IMR-90 (cell line): ENCODE measurements at regions not wholly inside any gene's neighbourhood (a gene's known extent, or its start where the extent isn't known, plus 50 kb on each side); places are given as distances from the start of the nearest gene placed in this dataset.
"Not testable (repeated sequence)": the region's sequence is repeated elsewhere in the genome, so short reads cannot be mapped to it uniquely, and the experiment has no call there.

ENCODE experiments used
- ATAC-seq: fragments of 200-7000 bp; cut with Tn5 transposase; 2 replicates; pipeline ENCODE4 v1.9.1; 2020; ENCODE audit warnings: low read depth, mild to moderate bottlenecking, moderate library complexity
- BruUV-seq: library from RNA; stranded (reverse); fragments of 400-500 nt; replicated peaks from 2 replicates; lab custom pipeline; 2021; lab: Mats Ljungman, UMichigan
- CTCF ChIA-PET: fragments of 300-600 bp; formaldehyde crosslinking; extraction: SDS; loops from one replicate; lab custom pipeline; 2021; ENCODE audit warnings: antibody characterized with exemption; lab: Yijun Ruan, JAX
- POLR2A ChIA-PET: fragments of 300-600 bp; sonication (Branson Sonifier 250); formaldehyde crosslinking; loops from one replicate; lab custom pipeline; 2022; ENCODE audit warnings: antibody characterized with exemption; ENCODE audit not compliant: unreplicated experiment; lab: Charles Lee
- DNase-seq: peaks from one replicate; pipeline ENCODE4 v3.0.0; 2013
- H2AFZ ChIP-seq: replicated peaks from 2 replicates; pipeline ENCODE3; 2013; ENCODE audit warnings: low read length, mild to moderate bottlenecking; ENCODE audit not compliant: poor library complexity
- H2AK5ac ChIP-seq: 2 replicates; pipeline ENCODE4 v1.6.1; 2013; ENCODE audit warnings: low read depth, low read length, inconsistent platforms
- H2AK9ac ChIP-seq: replicated peaks from 2 replicates; pipeline ENCODE3; 2013; ENCODE audit warnings: mild to moderate bottlenecking, low read depth, low read length, moderate library complexity; ENCODE audit not compliant: poor library complexity
- H2BK120ac ChIP-seq: 2 replicates; pipeline ENCODE4 v1.6.1; 2013; ENCODE audit warnings: low read depth, low read length, inconsistent platforms
- H2BK15ac ChIP-seq: 3 replicates; pipeline ENCODE4 v1.6.1; 2013; ENCODE audit warnings: low read depth, low read length, inconsistent platforms
- H2BK20ac ChIP-seq: 2 replicates; pipeline ENCODE4 v1.6.1; 2013; ENCODE audit warnings: low read depth, mild to moderate bottlenecking, inconsistent platforms, low read length, moderate library complexity
- H2BK5ac ChIP-seq: 2 replicates; pipeline ENCODE4 v1.6.1; 2013; ENCODE audit warnings: mild to moderate bottlenecking, low read depth, low read length, inconsistent platforms; ENCODE audit not compliant: poor library complexity, severe bottlenecking
- H3K14ac ChIP-seq: replicated peaks from 2 replicates; pipeline ENCODE4 v1.6.1; 2013; ENCODE audit warnings: low read depth, low read length, inconsistent platforms
- H3K18ac ChIP-seq: 2 replicates; pipeline ENCODE4 v1.6.1; 2013; ENCODE audit warnings: low read depth, low read length, control low read depth
- H3K23ac ChIP-seq: 2 replicates; pipeline ENCODE4 v1.6.1; 2013; ENCODE audit warnings: low read depth, low read length, inconsistent platforms
- H3K27ac ChIP-seq: 2 replicates; pipeline ENCODE4 v1.5.1; 2013; ENCODE audit warnings: mild to moderate bottlenecking, control low read depth, low read length; ENCODE audit not compliant: insufficient read depth
- H3K27me3 ChIP-seq: 2 replicates; pipeline ENCODE4 v1.6.1; 2013; ENCODE audit warnings: low read length; ENCODE audit not compliant: control insufficient read depth, insufficient read depth
- H3K36me3 ChIP-seq: 2 replicates; pipeline ENCODE4 v1.6.1; 2013; ENCODE audit warnings: low read length, mixed read lengths; ENCODE audit not compliant: control insufficient read depth, insufficient read depth
- H3K4ac ChIP-seq: 2 replicates; pipeline ENCODE4 v1.6.1; 2013; ENCODE audit warnings: low read depth, low read length, inconsistent platforms
- H3K4me1 ChIP-seq: 2 replicates; pipeline ENCODE4 v1.6.1; 2013; ENCODE audit warnings: low read length, mixed read lengths; ENCODE audit not compliant: control insufficient read depth, insufficient read depth
- H3K4me2 ChIP-seq: 2 replicates; pipeline ENCODE4 v1.6.1; 2013; ENCODE audit warnings: low read depth, mild to moderate bottlenecking, control low read depth, low read length, moderate library complexity
- H3K4me3 ChIP-seq: 2 replicates; pipeline ENCODE4 v1.5.1; 2013; ENCODE audit warnings: low read depth, mild to moderate bottlenecking, control low read depth, low read length, moderate library complexity; ENCODE audit not compliant: insufficient read depth
- H3K56ac ChIP-seq: 2 replicates; pipeline ENCODE4 v1.6.1; 2013; ENCODE audit warnings: low read length, inconsistent platforms; ENCODE audit not compliant: insufficient read depth; ENCODE audit errors: extremely low read depth
- H3K79me1 ChIP-seq, 2 experiments: 2 replicates each; pipeline ENCODE4 v1.6.1; 2013; ENCODE audit warnings: low read length in 2 of 2, inconsistent platforms in 1 of 2, low read depth in 1 of 2
- H3K9ac ChIP-seq: 2 replicates; pipeline ENCODE4 v1.6.1; 2013; ENCODE audit warnings: low read depth, low read length, control low read depth
- H3K9me1 ChIP-seq: 2 replicates; pipeline ENCODE4 v1.6.1; 2013; ENCODE audit warnings: low read length, inconsistent platforms; ENCODE audit not compliant: insufficient read depth
- H3K9me3 ChIP-seq: 2 replicates; pipeline ENCODE4 v1.6.1; 2013; ENCODE audit warnings: low read length; ENCODE audit not compliant: control insufficient read depth, insufficient read depth
- H4K20me1 ChIP-seq: 2 replicates; pipeline ENCODE4 v1.6.1; 2013; ENCODE audit warnings: low read length, inconsistent platforms; ENCODE audit not compliant: insufficient read depth
- H4K5ac ChIP-seq: 2 replicates; pipeline ENCODE4 v1.6.1; 2013; ENCODE audit warnings: mild to moderate bottlenecking, low read depth, low read length, control low read depth
- H4K8ac ChIP-seq, 2 experiments: 2 replicates each; pipeline ENCODE4 v1.6.1; 2013; ENCODE audit warnings: low read depth in 2 of 2, low read length in 2 of 2, control low read depth in 1 of 2, inconsistent platforms in 1 of 2
- H4K91ac ChIP-seq: 2 replicates; pipeline ENCODE4 v1.6.1; 2013; ENCODE audit warnings: low read depth, low read length, inconsistent platforms; ENCODE audit not compliant: insufficient read depth
- MAFK ChIP-seq: IDR thresholded peaks from 2 replicates; pipeline ENCODE4 v1.6.1; 2012; ENCODE audit warnings: low read depth, low read length, improper control_type of control experiment
- WGBS, 2 experiments: methylation state at CpG; one replicate each; pipeline versions ENCODE4 v1.1.5 to v1.1.7; 2013; ENCODE audit warnings: missing lambda C conversion rate in 2 of 2; ENCODE audit not compliant: insufficient read length in 1 of 2; ENCODE audit errors: extremely low coverage in 2 of 2; 5-methylcytosine and 5-hydroxymethylcytosine counted together
- dilution Hi-C: fragments of 300-500 bp; cut with HindIII; formaldehyde crosslinking; loops from one replicate; pipeline ENCODE4 v1.14.3; 2018; ENCODE audit warnings: low sequenced_read_pairs; ENCODE audit not compliant: unreplicated experiment
- in situ Hi-C: fragments of 300-500 bp; cut with MboI; formaldehyde crosslinking; loops from 3 replicates; pipeline ENCODE4 v1.14.3; 2019; ENCODE audit warnings: low sequenced_read_pairs, inconsistent platforms, mixed read lengths
- intact Hi-C: fragments of 100-400 bp; cut with micrococcal nuclease; formaldehyde crosslinking; loops from 2 replicates; pipeline ENCODE4 v1.10.0; 2022

- no peak for TF ChIP-seq MAFK
Observed at GRCh38 chr12:105600911-105601545, 270.5 kb downstream of the C12orf75 start (continued).

GRCh38 chr12:105602312-105602711 lies 271.8 kb downstream of the C12orf75 start:
- H2BK15ac ChIP-seq, H3K4me3 ChIP-seq, H2AK9ac ChIP-seq, ATAC-seq, H3K9me3 ChIP-seq, H4K5ac ChIP-seq, H4K8ac ChIP-seq, H4K91ac ChIP-seq, H3K18ac ChIP-seq, H3K56ac ChIP-seq, H2BK5ac ChIP-seq, intact Hi-C loops, POLR2A ChIA-PET, H3K79me1 ChIP-seq, H3K27ac ChIP-seq, H3K14ac ChIP-seq, H2BK20ac ChIP-seq, H2AK5ac ChIP-seq, H3K23ac ChIP-seq, H2AFZ ChIP-seq, H4K20me1 ChIP-seq, H3K27me3 ChIP-seq, H3K36me3 ChIP-seq, DNase-seq, H2BK120ac ChIP-seq, BruUV-seq, in situ Hi-C loops, H3K4me2 ChIP-seq, H3K9ac ChIP-seq, H3K4ac ChIP-seq, H3K9me1 ChIP-seq, CTCF ChIA-PET, dilution Hi-C loops: not testable (repeated sequence)
- H3K4me1 ChIP-seq: peaks cover 11% of the 10 kb centered on the region
- WGBS, 2 experiments: no CpG with 5 or more reads among the region's 5 CpGs

GRCh38 chr12:105604281-105604680 lies 273.8 kb downstream of the C12orf75 start:
- not testable (repeated sequence) for H3K79me1 ChIP-seq

More at GRCh38 chr12:105604281-105604680, 273.8 kb downstream of the C12orf75 start:
- CTCF ChIA-PET, H2BK5ac ChIP-seq, H3K56ac ChIP-seq, H2AK9ac ChIP-seq, H3K27me3 ChIP-seq, H2AK5ac ChIP-seq, H2BK15ac ChIP-seq, H3K9me1 ChIP-seq, H3K36me3 ChIP-seq, H3K18ac ChIP-seq, H4K20me1 ChIP-seq, H2BK120ac ChIP-seq, in situ Hi-C loops, H3K14ac ChIP-seq, H4K5ac ChIP-seq, H3K4ac ChIP-seq, H3K9me3 ChIP-seq, H4K8ac ChIP-seq, H3K4me3 ChIP-seq, BruUV-seq, dilution Hi-C loops, H3K4me2 ChIP-seq, H2BK20ac ChIP-seq, H3K23ac ChIP-seq, H2AFZ ChIP-seq, H3K27ac ChIP-seq, intact Hi-C loops, H3K9ac ChIP-seq, POLR2A ChIA-PET, ATAC-seq, DNase-seq, H4K91ac ChIP-seq: not testable (repeated sequence)
- peaks cover 11% of the 10 kb centered on the region for H3K4me1 ChIP-seq
- WGBS, 2 experiments: 17% methylated on average over 1 of the region's 3 CpGs; no CpG with 5 or more reads in 1 of the 2 experiments
